ENCODE measurements at regions not wholly inside any gene's neighbourhood (a gene's known extent, or its start where the extent isn't known, plus 50 kb on each side); places are given as distances from the start of the nearest gene placed in this dataset.

GRCh38 chr4:171157462-171158082 lies 655.6 kb upstream of the GALNTL6 start:
- H3K36me3 ChIP-seq (ENCODE audit: control insufficient read depth in 1 of 2, insufficient read depth in 2 of 2, low read length in 2 of 2) = no peaks in the 10 kb centered on the region
- H3K27ac ChIP-seq (ENCODE audit: low read length) = no peak overlapping the region
- H3K4me1 ChIP-seq (ENCODE audit: control insufficient read depth in 1 of 2, insufficient read depth in 2 of 2, low read length in 2 of 2) = no peaks in the 10 kb centered on the region
- no peaks in the 10 kb centered on the region for H3K27me3 ChIP-seq (ENCODE audit: low read depth, low read length)
- H3K4me3 ChIP-seq (ENCODE audit: low read depth in 1 of 2, low read length in 2 of 2) = no peak overlapping the region
- no peaks in the 10 kb centered on the region for H3K9me3 ChIP-seq (ENCODE audit: control insufficient read depth in 1 of 2, low read length in 2 of 2)

- Histone ChIP-seq H3K27me3 (ENCODE audit: low read depth, low read length) (no peaks in the 10 kb centered on the region), H3K27ac (ENCODE audit: low read length) (no peak overlapping the region), H3K4me3 (ENCODE audit: low read depth in 1 of 2, low read length in 2 of 2) (no peak overlapping the region), H3K9me3 (ENCODE audit: control insufficient read depth in 1 of 2, low read length in 2 of 2) (no peaks in the 10 kb centered on the region), H3K36me3 (ENCODE audit: control insufficient read depth in 1 of 2, insufficient read depth in 2 of 2, low read length in 2 of 2) (no peaks in the 10 kb centered on the region), H3K4me1 (ENCODE audit: control insufficient read depth in 1 of 2, insufficient read depth in 2 of 2, low read length in 2 of 2) (no peaks in the 10 kb centered on the region)
These were observed 670.6 kb upstream of the GALNTL6 start for GRCh38 chr4:171142639-171143038.

GRCh38 chr4:171142045-171142444 lies 671.2 kb upstream of the GALNTL6 start:
- H3K9me3 ChIP-seq (ENCODE audit: control insufficient read depth in 1 of 2, low read length in 2 of 2) = no peaks in the 10 kb centered on the region
- H3K4me3 ChIP-seq (ENCODE audit: low read depth in 1 of 2, low read length in 2 of 2) = no peak overlapping the region
- H3K4me1 ChIP-seq (ENCODE audit: control insufficient read depth in 1 of 2, insufficient read depth in 2 of 2, low read length in 2 of 2) = no peaks in the 10 kb centered on the region
- no peaks in the 10 kb centered on the region for H3K36me3 ChIP-seq (ENCODE audit: control insufficient read depth in 1 of 2, insufficient read depth in 2 of 2, low read length in 2 of 2)
- no peaks in the 10 kb centered on the region for H3K27me3 ChIP-seq (ENCODE audit: low read depth, low read length)
- no peak overlapping the region for H3K27ac ChIP-seq (ENCODE audit: low read length)

GRCh38 chr4:171130256-171130801 lies 682.9 kb upstream of the GALNTL6 start:
- H3K27ac ChIP-seq (ENCODE audit: low read length) = no peak overlapping the region
- no peaks in the 10 kb centered on the region for H3K36me3 ChIP-seq (ENCODE audit: control insufficient read depth in 1 of 2, insufficient read depth in 2 of 2, low read length in 2 of 2)
- no peaks in the 10 kb centered on the region for H3K9me3 ChIP-seq (ENCODE audit: control insufficient read depth in 1 of 2, low read length in 2 of 2)
- H3K4me1 ChIP-seq (ENCODE audit: control insufficient read depth in 1 of 2, insufficient read depth in 2 of 2, low read length in 2 of 2) = no peaks in the 10 kb centered on the region
- H3K27me3 ChIP-seq (ENCODE audit: low read depth, low read length) = no peaks in the 10 kb centered on the region
- no peak overlapping the region for H3K4me3 ChIP-seq (ENCODE audit: low read depth in 1 of 2, low read length in 2 of 2)

GRCh38 chr4:171118091-171118490 lies 695.1 kb upstream of the GALNTL6 start:
- Histone ChIP-seq H3K36me3 (ENCODE audit: control insufficient read depth in 1 of 2, insufficient read depth in 2 of 2, low read length in 2 of 2) (no peaks in the 10 kb centered on the region), H3K4me1 (ENCODE audit: control insufficient read depth in 1 of 2, insufficient read depth in 2 of 2, low read length in 2 of 2) (no peaks in the 10 kb centered on the region), H3K9me3 (ENCODE audit: control insufficient read depth in 1 of 2, low read length in 2 of 2) (no peaks in the 10 kb centered on the region), H3K4me3 (ENCODE audit: low read depth in 1 of 2, low read length in 2 of 2) (no peak overlapping the region), H3K27ac (ENCODE audit: low read length) (no peak overlapping the region), H3K27me3 (ENCODE audit: low read depth, low read length) (no peaks in the 10 kb centered on the region)

GRCh38 chr4:171117457-171117856 lies 695.7 kb upstream of the GALNTL6 start:
- Histone ChIP-seq H3K27me3 (ENCODE audit: low read depth, low read length) (no peaks in the 10 kb centered on the region), H3K4me1 (ENCODE audit: control insufficient read depth in 1 of 2, insufficient read depth in 2 of 2, low read length in 2 of 2) (no peaks in the 10 kb centered on the region), H3K27ac (ENCODE audit: low read length) (no peak overlapping the region), H3K36me3 (ENCODE audit: control insufficient read depth in 1 of 2, insufficient read depth in 2 of 2, low read length in 2 of 2) (no peaks in the 10 kb centered on the region), H3K9me3 (ENCODE audit: control insufficient read depth in 1 of 2, low read length in 2 of 2) (no peaks in the 10 kb centered on the region), H3K4me3 (ENCODE audit: low read depth in 1 of 2, low read length in 2 of 2) (no peak overlapping the region)

GRCh38 chr4:171101845-171102244 lies 711.4 kb upstream of the GALNTL6 start:
- no peaks in the 10 kb centered on the region for H3K4me1 ChIP-seq (ENCODE audit: control insufficient read depth in 1 of 2, insufficient read depth in 2 of 2, low read length in 2 of 2)
- H3K27me3 ChIP-seq (ENCODE audit: low read depth, low read length) = no peaks in the 10 kb centered on the region
- H3K9me3 ChIP-seq (ENCODE audit: control insufficient read depth in 1 of 2, low read length in 2 of 2) = peaks cover 0 to 4% of the 10 kb centered on the region in 2 donors
- H3K36me3 ChIP-seq (ENCODE audit: control insufficient read depth in 1 of 2, insufficient read depth in 2 of 2, low read length in 2 of 2) = no peaks in the 10 kb centered on the region
- no peak overlapping the region for H3K27ac ChIP-seq (ENCODE audit: low read length)
- no peak overlapping the region for H3K4me3 ChIP-seq (ENCODE audit: low read depth in 1 of 2, low read length in 2 of 2)

GRCh38 chr4:171087089-171087488 lies 726.1 kb upstream of the GALNTL6 start:
- no peak overlapping the region for H3K4me3 ChIP-seq (ENCODE audit: low read depth in 1 of 2, low read length in 2 of 2)
- H3K9me3 ChIP-seq (ENCODE audit: control insufficient read depth in 1 of 2, low read length in 2 of 2) = peaks cover 0 to 6% of the 10 kb centered on the region in 2 donors
- no peaks in the 10 kb centered on the region for H3K27me3 ChIP-seq (ENCODE audit: low read depth, low read length)
- no peak overlapping the region for H3K27ac ChIP-seq (ENCODE audit: low read length)
- H3K36me3 ChIP-seq (ENCODE audit: control insufficient read depth in 1 of 2, insufficient read depth in 2 of 2, low read length in 2 of 2) = no peaks in the 10 kb centered on the region
- no peaks in the 10 kb centered on the region for H3K4me1 ChIP-seq (ENCODE audit: control insufficient read depth in 1 of 2, insufficient read depth in 2 of 2, low read length in 2 of 2)

- H3K4me1 ChIP-seq (ENCODE audit: control insufficient read depth in 1 of 2, insufficient read depth in 2 of 2, low read length in 2 of 2) = no peaks in the 10 kb centered on the region
- H3K9me3 ChIP-seq (ENCODE audit: control insufficient read depth in 1 of 2, low read length in 2 of 2) = peaks cover 0 to 5% of the 10 kb centered on the region in 2 donors
- no peak overlapping the region for H3K27ac ChIP-seq (ENCODE audit: low read length)
- no peaks in the 10 kb centered on the region for H3K27me3 ChIP-seq (ENCODE audit: low read depth, low read length)
- H3K36me3 ChIP-seq (ENCODE audit: control insufficient read depth in 1 of 2, insufficient read depth in 2 of 2, low read length in 2 of 2) = no peaks in the 10 kb centered on the region
- H3K4me3 ChIP-seq (ENCODE audit: low read depth in 1 of 2, low read length in 2 of 2) = no peak overlapping the region
These were observed 745.8 kb upstream of the GALNTL6 start for GRCh38 chr4:171067422-171067821.

GRCh38 chr4:171049380-171049779 lies 763.8 kb upstream of the GALNTL6 start:
- no peaks in the 10 kb centered on the region for H3K36me3 ChIP-seq (ENCODE audit: control insufficient read depth in 1 of 2, insufficient read depth in 2 of 2, low read length in 2 of 2)

GRCh38 chr4:171042989-171043524 lies 770.1 kb upstream of the GALNTL6 start:
- Histone ChIP-seq H3K4me3 (ENCODE audit: low read depth in 1 of 2, low read length in 2 of 2) (peak overlapping the region in 1 of 2 donors; percentile 18), H3K27me3 (ENCODE audit: low read depth, low read length) (no peaks in the 10 kb centered on the region), H3K36me3 (ENCODE audit: control insufficient read depth in 1 of 2, insufficient read depth in 2 of 2, low read length in 2 of 2) (no peaks in the 10 kb centered on the region), H3K27ac (ENCODE audit: low read length) (no peak overlapping the region), H3K4me1 (ENCODE audit: control insufficient read depth in 1 of 2, insufficient read depth in 2 of 2, low read length in 2 of 2) (no peaks in the 10 kb centered on the region), H3K9me3 (ENCODE audit: control insufficient read depth in 1 of 2, low read length in 2 of 2) (no peaks in the 10 kb centered on the region)

More at GRCh38 chr4:171049380-171049779, 763.8 kb upstream of the GALNTL6 start:
- no peaks in the 10 kb centered on the region for H3K9me3 ChIP-seq (ENCODE audit: control insufficient read depth in 1 of 2, low read length in 2 of 2)
- no peak overlapping the region for H3K27ac ChIP-seq (ENCODE audit: low read length)
- no peaks in the 10 kb centered on the region for H3K4me1 ChIP-seq (ENCODE audit: control insufficient read depth in 1 of 2, insufficient read depth in 2 of 2, low read length in 2 of 2)
- no peak overlapping the region for H3K4me3 ChIP-seq (ENCODE audit: low read depth in 1 of 2, low read length in 2 of 2)
- no peaks in the 10 kb centered on the region for H3K27me3 ChIP-seq (ENCODE audit: low read depth, low read length)

GRCh38 chr4:171035909-171036308 lies 777.3 kb upstream of the GALNTL6 start:
- no peaks in the 10 kb centered on the region for H3K27me3 ChIP-seq (ENCODE audit: low read depth, low read length)
- no peaks in the 10 kb centered on the region for H3K4me1 ChIP-seq (ENCODE audit: control insufficient read depth in 1 of 2, insufficient read depth in 2 of 2, low read length in 2 of 2)
- H3K36me3 ChIP-seq (ENCODE audit: control insufficient read depth in 1 of 2, insufficient read depth in 2 of 2, low read length in 2 of 2) = no peaks in the 10 kb centered on the region
- H3K4me3 ChIP-seq (ENCODE audit: low read depth in 1 of 2, low read length in 2 of 2) = no peak overlapping the region
- no peaks in the 10 kb centered on the region for H3K9me3 ChIP-seq (ENCODE audit: control insufficient read depth in 1 of 2, low read length in 2 of 2)
- no peak overlapping the region for H3K27ac ChIP-seq (ENCODE audit: low read length)

Data from muscle layer of duodenum (tissue), 2 donors.